Upper lobe of left lung (tissue), 6 donors: ENCODE measurements at regions not wholly inside any gene's neighbourhood (a gene's known extent, or its start where the extent isn't known, plus 50 kb on each side); places are given as distances from the start of the nearest gene placed in this dataset.
"Not testable (repeated sequence)": the region's sequence is repeated elsewhere in the genome, so short reads cannot be mapped to it uniquely, and the experiment has no call there.

ENCODE experiments used
- ATAC-seq, 2 donors: fragments of 200-7000 bp; cut with Tn5 transposase; one replicate each; pipeline ENCODE4 v1.9.1; 2022; ENCODE audit warnings: mild to moderate bottlenecking in 2 of 2, moderate library complexity in 2 of 2; ENCODE audit not compliant: low FRiP score in 2 of 2
- DNase-seq, 2 donors: peaks; one replicate each; pipeline ENCODE4 v3.0.0-alpha.2; 2019 to 2020
- H3K27ac ChIP-seq, 4 donors: fragments of 200-600 bp; sonication (generic); one replicate each; pipeline ENCODE4 v1.5.1; 2016 to 2019
- H3K27me3 ChIP-seq, 4 donors: fragments of 200-600 bp; sonication (generic); one replicate each; pipeline ENCODE4 v1.5.1; 2017 to 2019
- H3K36me3 ChIP-seq, 4 donors: fragments of 200-600 bp; sonication (generic); one replicate each; pipeline ENCODE4 v1.5.1; 2016 to 2019
- H3K4me1 ChIP-seq, 4 donors: fragments of 200-600 bp; sonication (generic); one replicate each; pipeline ENCODE4 v1.5.1; 2018 to 2019
- H3K4me3 ChIP-seq, 4 donors: fragments of 200-600 bp; sonication (generic); one replicate each; pipeline ENCODE4 v1.5.1; 2017 to 2019; ENCODE audit warnings: mild to moderate bottlenecking in 2 of 4, moderate library complexity in 1 of 4
- H3K9me3 ChIP-seq, 4 donors: fragments of 200-600 bp; sonication (generic); one replicate each; pipeline ENCODE4 v1.5.1; 2018 to 2019
- EP300 ChIP-seq, 4 donors: sonication (generic); formaldehyde crosslinking; IDR thresholded peaks; one replicate each; pipeline ENCODE4 v1.5.1; 2017; ENCODE audit warnings: antibody characterized with exemption in 4 of 4, control low read depth in 2 of 4
- POLR2A ChIP-seq, 4 donors: fragments of 450-650 bp; IDR thresholded peaks; one replicate each; pipeline ENCODE4 v1.5.1; 2016 to 2017; ENCODE audit warnings: antibody characterized with exemption in 4 of 4, mild to moderate bottlenecking in 2 of 4
- POLR2AphosphoS5 ChIP-seq, 2 donors: sonication (generic); formaldehyde crosslinking; IDR thresholded peaks; one replicate each; pipeline ENCODE4 v1.5.1; 2017; ENCODE audit warnings: antibody characterized with exemption in 2 of 2
- WGBS, 2 donors: methylation state at CpG; one replicate each; pipeline ENCODE4 v1.1.5; 2017 to 2018; 5-methylcytosine and 5-hydroxymethylcytosine counted together
- TF ChIP-seq, protein P1 (sequence below), 6 experiments: fragments of 450-650 bp in 4 of 6; fragments of 200-600 bp in 2 of 6; sonication (generic) in 2 of 6; IDR thresholded peaks; one replicate each; pipeline ENCODE4 v1.5.1; 2016 to 2019; ENCODE audit warnings: antibody characterized with exemption in 6 of 6
- donor health status: DM: no; HTN: no; CAD: no; lungs with moderate emphysema.
- donor health status: DM: no; HTN: yes; CAD: no; lungs with severe emphysema.

DNA sequence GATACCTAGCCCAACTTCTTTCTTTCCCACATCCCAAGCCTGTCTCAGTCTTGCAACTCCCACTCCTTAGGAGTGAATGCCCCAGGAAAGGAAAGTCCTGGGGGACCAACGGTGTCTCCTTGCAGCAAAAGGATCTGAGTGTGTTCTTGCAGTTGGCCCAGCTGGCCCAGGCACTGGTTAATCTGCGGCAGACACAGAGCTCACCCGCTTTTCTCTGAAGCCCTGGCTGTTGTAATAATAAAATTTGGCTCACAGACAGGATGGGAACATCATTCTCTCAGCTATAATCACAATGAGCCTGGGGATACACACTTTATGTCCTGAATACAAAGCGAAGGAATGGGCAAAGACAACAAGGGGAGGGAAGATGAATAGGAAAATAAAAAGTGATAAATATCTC, 185.6 kb upstream of the ADRA1D start:
- no peak overlapping the region for H3K4me3 ChIP-seq
- no peak overlapping the region for H3K27ac ChIP-seq
- no peak for TF ChIP-seq POLR2A (IDR thresholded peaks at IDR 0.05)
- no peak for TF ChIP-seq POLR2AphosphoS5 (IDR thresholded peaks at IDR 0.05)
- TF ChIP-seq, protein P1, sequence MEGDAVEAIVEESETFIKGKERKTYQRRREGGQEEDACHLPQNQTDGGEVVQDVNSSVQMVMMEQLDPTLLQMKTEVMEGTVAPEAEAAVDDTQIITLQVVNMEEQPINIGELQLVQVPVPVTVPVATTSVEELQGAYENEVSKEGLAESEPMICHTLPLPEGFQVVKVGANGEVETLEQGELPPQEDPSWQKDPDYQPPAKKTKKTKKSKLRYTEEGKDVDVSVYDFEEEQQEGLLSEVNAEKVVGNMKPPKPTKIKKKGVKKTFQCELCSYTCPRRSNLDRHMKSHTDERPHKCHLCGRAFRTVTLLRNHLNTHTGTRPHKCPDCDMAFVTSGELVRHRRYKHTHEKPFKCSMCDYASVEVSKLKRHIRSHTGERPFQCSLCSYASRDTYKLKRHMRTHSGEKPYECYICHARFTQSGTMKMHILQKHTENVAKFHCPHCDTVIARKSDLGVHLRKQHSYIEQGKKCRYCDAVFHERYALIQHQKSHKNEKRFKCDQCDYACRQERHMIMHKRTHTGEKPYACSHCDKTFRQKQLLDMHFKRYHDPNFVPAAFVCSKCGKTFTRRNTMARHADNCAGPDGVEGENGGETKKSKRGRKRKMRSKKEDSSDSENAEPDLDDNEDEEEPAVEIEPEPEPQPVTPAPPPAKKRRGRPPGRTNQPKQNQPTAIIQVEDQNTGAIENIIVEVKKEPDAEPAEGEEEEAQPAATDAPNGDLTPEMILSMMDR (IDR thresholded peaks at IDR 0.05), result no peak
- no peak for TF ChIP-seq EP300 (IDR thresholded peaks at IDR 0.05)
- no peaks in the 10 kb centered on the region for H3K4me1 ChIP-seq
- H3K9me3 ChIP-seq, result no peaks in the 10 kb centered on the region
- ATAC-seq (no peak), DNase-seq (no peak)
- H3K36me3 ChIP-seq, result no peaks in the 10 kb centered on the region
- H3K27me3 ChIP-seq, result no peaks in the 10 kb centered on the region
- 72 to 83% methylated on average over 4 of the region's 4 CpGs for WGBS, 2 donors

DNA sequence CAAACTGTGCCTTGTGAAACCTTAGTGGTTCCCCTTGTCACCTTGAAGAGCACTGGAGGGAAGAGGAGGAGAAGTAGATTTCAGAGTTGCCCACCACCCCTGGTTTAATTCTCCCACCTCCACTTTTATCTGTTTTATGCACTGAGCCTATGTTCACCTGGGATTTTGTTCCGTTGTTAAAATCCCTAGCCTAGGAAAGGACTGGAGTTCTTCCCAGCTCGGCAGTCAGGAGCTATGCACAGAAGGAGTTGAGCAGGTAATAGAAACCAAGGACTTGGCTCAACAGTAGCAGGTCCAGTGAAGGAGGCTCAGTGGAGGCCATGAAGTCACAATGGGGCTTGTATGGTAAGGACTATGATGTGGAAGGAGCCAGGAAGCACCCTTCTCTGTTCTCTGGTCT, 182.4 kb upstream of the ADRA1D start:
- ATAC-seq (no peak), DNase-seq (no peak)
- Histone ChIP-seq H3K4me3 (no peak overlapping the region), H3K4me1 (no peaks in the 10 kb centered on the region), H3K9me3 (no peaks in the 10 kb centered on the region), H3K27ac (no peak overlapping the region), H3K36me3 (no peaks in the 10 kb centered on the region), H3K27me3 (no peaks in the 10 kb centered on the region)
- TF ChIP-seq EP300 (IDR thresholded peaks at IDR 0.05), result no peak
- no peak for TF ChIP-seq POLR2A (IDR thresholded peaks at IDR 0.05)
- TF ChIP-seq, protein P1 (IDR thresholded peaks at IDR 0.05), result no peak
- TF ChIP-seq POLR2AphosphoS5 (IDR thresholded peaks at IDR 0.05), result no peak
- 79 to 88% methylated on average over 2 of the region's 2 CpGs for WGBS, 2 donors

DNA sequence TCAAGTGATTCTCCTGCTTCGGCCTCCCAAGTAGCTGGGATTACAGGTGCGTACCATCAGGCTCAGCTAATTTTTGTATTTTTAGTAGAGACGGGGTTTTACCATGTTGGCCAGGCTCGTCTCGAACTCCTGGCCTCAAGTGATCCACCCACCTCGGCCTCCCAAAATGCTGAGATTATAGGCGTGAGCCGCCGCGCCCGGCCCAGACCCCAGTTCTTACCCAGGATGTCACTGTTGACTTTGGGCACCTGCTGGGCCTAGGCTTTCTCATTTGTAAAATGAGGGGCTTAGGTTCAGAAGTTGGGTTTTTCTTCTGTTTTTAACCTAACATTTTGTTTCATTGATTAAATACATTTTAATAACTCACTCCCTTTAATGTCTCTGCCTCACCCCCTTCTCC, 181.7 kb upstream of the ADRA1D start:
- H3K4me3 ChIP-seq, H3K27me3 ChIP-seq, H3K36me3 ChIP-seq, H3K4me1 ChIP-seq, ATAC-seq, H3K9me3 ChIP-seq, H3K27ac ChIP-seq: not testable (repeated sequence)
- peak in 1 of 2 donors; percentile 67 for DNase-seq
- WGBS, 2 donors, result 84 to 96% methylated on average over 11 of the region's 11 CpGs

DNA sequence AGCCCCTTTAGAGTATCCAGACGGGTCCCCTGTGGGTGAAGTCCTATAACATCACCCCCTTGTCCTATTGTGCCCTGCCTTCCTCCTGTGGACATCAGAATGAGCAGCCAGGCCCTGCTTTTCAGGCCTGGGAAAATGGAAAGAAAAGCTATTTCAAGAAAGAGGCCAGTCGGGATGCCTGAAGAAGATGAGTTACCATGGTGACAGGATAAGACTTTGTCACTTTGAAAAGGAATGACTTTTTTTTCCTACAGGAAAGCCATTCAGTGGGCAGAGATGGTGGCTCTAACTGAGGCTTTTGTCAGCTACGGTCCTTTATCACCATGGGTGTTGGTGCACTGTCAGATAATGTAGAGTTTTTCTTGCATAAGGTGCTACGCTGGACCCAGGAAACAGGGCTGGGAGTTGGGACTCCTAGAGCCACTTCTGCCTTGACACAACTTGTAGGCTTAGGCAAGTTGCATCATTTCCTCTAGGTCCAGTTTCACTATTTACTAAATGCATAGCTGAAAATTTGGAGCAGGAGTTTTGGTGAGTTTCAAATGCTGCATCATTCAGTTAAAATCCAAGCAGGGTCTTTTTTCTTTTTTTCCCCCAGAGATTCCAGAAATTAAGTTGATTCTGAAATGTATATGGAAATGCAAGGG, 179.0 kb upstream of the ADRA1D start:
- H3K36me3 ChIP-seq, result no peaks in the 10 kb centered on the region
- TF ChIP-seq EP300 (IDR thresholded peaks at IDR 0.05) (no peak), POLR2AphosphoS5 (IDR thresholded peaks at IDR 0.05) (no peak), POLR2A (IDR thresholded peaks at IDR 0.05) (no peak)
- TF ChIP-seq, protein P1 (IDR thresholded peaks at IDR 0.05), result no peak
- no peak for DNase-seq
- no peaks in the 10 kb centered on the region for H3K4me1 ChIP-seq
- no peak overlapping the region for H3K4me3 ChIP-seq
- 61 to 71% methylated on average over 4 of the region's 4 CpGs for WGBS, 2 donors
- H3K9me3 ChIP-seq, result no peaks in the 10 kb centered on the region
- H3K27ac ChIP-seq, result no peak overlapping the region
- no peaks in the 10 kb centered on the region for H3K27me3 ChIP-seq
- no peak for ATAC-seq

DNA sequence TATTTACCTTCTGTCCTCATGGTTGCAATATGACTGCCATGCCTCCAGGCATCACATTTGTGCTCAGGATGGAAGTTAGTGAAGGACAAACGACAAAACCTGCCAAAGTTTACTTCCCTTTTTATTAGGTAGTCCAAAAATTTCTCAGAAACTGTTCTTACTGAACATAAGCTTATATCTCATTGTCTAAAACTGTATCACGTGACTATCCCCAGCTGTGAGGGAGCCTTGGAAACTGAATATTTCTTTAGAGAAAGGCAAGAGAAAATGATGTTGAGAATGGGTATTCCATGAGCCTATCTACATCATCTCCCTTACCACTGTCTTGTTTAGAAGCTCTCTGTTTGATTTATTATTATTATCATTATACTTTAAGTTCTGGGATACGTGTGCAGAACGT, 169.1 kb upstream of the ADRA1D start:
- WGBS, 2 donors, result 78 to 79% methylated on average over 4 of the region's 4 CpGs
- Histone ChIP-seq H3K9me3 (no peaks in the 10 kb centered on the region), H3K27me3 (no peaks in the 10 kb centered on the region), H3K4me1 (no peaks in the 10 kb centered on the region), H3K4me3 (no peak overlapping the region), H3K36me3 (no peaks in the 10 kb centered on the region), H3K27ac (no peak overlapping the region)
- no peak for ATAC-seq
- no peak for DNase-seq
- TF ChIP-seq, protein P1 (IDR thresholded peaks at IDR 0.05), result no peak
- TF ChIP-seq POLR2AphosphoS5 (IDR thresholded peaks at IDR 0.05) (no peak), EP300 (IDR thresholded peaks at IDR 0.05) (no peak), POLR2A (IDR thresholded peaks at IDR 0.05) (no peak)
